NB4 (cell line): ENCODE measurements at regions not wholly inside any gene's neighbourhood (a gene's known extent, or its start where the extent isn't known, plus 50 kb on each side); places are given as distances from the start of the nearest gene placed in this dataset.

Experiments used
- TF ChIP-seq, protein P1 (sequence below): IDR thresholded peaks from 2 replicates; pipeline ENCODE4 v1.6.1; 2011; ENCODE audit warnings: low read depth, low read length
- TF ChIP-seq, protein P2 (sequence below): IDR thresholded peaks from one replicate; pipeline ENCODE4 v1.5.1; 2012; ENCODE audit warnings: low read depth, low read length

DNA sequence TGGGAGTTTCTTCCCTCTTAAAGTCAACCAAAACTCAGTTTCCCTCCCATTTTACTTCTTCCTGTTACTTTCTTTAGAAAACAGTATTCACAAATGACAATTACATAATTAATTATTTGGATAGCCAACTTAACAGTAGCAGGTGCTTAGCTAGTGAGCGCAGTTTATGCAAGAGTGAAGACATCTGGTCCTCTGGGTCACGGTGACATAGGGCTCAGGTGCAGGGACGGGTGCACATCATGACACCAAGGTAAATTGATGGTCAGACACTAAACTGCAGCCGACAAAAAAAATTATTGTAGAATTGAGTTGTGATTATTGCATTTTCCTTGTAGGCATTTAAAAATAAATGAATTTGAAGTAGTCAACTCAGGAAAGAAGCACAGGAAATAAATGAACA lies 142.0 kb upstream of the KCTD3 start:
- TF ChIP-seq, protein P1, sequence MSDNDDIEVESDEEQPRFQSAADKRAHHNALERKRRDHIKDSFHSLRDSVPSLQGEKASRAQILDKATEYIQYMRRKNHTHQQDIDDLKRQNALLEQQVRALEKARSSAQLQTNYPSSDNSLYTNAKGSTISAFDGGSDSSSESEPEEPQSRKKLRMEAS: no peak
- TF ChIP-seq, protein P2, sequence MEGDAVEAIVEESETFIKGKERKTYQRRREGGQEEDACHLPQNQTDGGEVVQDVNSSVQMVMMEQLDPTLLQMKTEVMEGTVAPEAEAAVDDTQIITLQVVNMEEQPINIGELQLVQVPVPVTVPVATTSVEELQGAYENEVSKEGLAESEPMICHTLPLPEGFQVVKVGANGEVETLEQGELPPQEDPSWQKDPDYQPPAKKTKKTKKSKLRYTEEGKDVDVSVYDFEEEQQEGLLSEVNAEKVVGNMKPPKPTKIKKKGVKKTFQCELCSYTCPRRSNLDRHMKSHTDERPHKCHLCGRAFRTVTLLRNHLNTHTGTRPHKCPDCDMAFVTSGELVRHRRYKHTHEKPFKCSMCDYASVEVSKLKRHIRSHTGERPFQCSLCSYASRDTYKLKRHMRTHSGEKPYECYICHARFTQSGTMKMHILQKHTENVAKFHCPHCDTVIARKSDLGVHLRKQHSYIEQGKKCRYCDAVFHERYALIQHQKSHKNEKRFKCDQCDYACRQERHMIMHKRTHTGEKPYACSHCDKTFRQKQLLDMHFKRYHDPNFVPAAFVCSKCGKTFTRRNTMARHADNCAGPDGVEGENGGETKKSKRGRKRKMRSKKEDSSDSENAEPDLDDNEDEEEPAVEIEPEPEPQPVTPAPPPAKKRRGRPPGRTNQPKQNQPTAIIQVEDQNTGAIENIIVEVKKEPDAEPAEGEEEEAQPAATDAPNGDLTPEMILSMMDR: no peak
